ENCODE measurements at regions not wholly inside any gene's neighbourhood (a gene's known extent, or its start where the extent isn't known, plus 50 kb on each side); places are given as distances from the start of the nearest gene placed in this dataset.

DNA sequence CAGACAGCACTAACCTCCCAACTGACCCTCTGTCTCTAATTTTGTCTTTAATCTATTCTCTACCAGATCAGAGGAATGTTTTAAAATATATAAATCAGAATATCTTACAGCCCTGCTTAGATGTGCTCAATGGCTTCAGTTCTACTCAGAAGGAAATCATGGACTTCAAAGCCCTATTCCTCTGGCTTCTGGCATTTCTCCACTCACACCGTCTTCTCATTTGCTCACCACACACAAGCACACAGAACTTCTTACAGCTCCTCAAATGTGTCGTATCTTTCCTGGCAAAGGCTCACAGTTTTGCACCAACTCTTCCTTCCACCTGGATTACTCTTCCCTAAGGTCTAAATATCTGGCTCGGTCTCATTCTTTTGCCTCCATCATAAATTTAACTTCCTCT is 71.6 kb upstream of the NUDT7 start:
- H3K27me3 ChIP-seq (ENCODE audit: insufficient read depth, low read length, poor library complexity, severe bottlenecking) = no peaks in the 10 kb centered on the region
- H3F3A ChIP-seq (ENCODE audit: low read depth) = no peaks in the 10 kb centered on the region
- no peaks in the 10 kb centered on the region for H3K4me1 ChIP-seq (ENCODE audit: insufficient read depth, low read length, poor library complexity, severe bottlenecking)
- no peaks in the 10 kb centered on the region for H3K36me3 ChIP-seq (ENCODE audit: insufficient read depth, low read length)
- TF ChIP-seq, protein P1, sequence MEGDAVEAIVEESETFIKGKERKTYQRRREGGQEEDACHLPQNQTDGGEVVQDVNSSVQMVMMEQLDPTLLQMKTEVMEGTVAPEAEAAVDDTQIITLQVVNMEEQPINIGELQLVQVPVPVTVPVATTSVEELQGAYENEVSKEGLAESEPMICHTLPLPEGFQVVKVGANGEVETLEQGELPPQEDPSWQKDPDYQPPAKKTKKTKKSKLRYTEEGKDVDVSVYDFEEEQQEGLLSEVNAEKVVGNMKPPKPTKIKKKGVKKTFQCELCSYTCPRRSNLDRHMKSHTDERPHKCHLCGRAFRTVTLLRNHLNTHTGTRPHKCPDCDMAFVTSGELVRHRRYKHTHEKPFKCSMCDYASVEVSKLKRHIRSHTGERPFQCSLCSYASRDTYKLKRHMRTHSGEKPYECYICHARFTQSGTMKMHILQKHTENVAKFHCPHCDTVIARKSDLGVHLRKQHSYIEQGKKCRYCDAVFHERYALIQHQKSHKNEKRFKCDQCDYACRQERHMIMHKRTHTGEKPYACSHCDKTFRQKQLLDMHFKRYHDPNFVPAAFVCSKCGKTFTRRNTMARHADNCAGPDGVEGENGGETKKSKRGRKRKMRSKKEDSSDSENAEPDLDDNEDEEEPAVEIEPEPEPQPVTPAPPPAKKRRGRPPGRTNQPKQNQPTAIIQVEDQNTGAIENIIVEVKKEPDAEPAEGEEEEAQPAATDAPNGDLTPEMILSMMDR (conservative IDR thresholded peaks at IDR 0.05; ENCODE audit: low read length) = no peak
- no peak overlapping the region for H3K4me2 ChIP-seq (ENCODE audit: low read depth, low read length, poor library complexity, severe bottlenecking)
- H3K9me3 ChIP-seq (ENCODE audit: insufficient read depth, low read depth, low read length) = no peaks in the 10 kb centered on the region
- no peak overlapping the region for H3K9ac ChIP-seq (ENCODE audit: low read depth, low read length, poor library complexity, severe bottlenecking)
- H2AFZ ChIP-seq (ENCODE audit: low read length) = no peak overlapping the region
- no peaks in the 10 kb centered on the region for H4K20me1 ChIP-seq (ENCODE audit: insufficient read depth, low read length, poor library complexity, severe bottlenecking)
- H3K79me2 ChIP-seq (ENCODE audit: insufficient read depth, low read length) = no peaks in the 10 kb centered on the region
- H3K9me2 ChIP-seq (replicated peaks; ENCODE audit: low read depth, low read length) = no peaks in the 10 kb centered on the region
- no peak overlapping the region for H3K4me3 ChIP-seq (ENCODE audit: low read length, poor library complexity, severe bottlenecking)

DNA sequence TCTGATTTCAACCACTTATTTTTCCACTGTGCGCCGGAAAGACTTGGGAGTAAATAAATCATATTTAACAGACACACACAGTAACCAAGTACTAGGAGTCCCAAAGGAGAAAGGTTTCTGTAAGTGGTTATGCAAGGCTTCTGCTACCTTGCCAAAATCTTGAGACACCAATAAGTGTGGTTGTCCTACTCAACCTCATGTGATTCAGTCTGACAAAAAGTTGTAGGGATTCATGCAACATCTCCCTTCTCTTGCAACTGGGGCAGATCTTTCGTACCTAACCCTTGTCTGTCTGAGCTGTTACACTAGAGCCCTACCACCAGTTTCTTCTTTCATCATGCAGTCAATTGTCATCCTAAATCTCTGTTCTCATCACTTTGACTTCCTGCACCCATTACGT is 69.9 kb upstream of the NUDT7 start:
- H3K79me2 ChIP-seq (ENCODE audit: insufficient read depth, low read length) = no peaks in the 10 kb centered on the region
- no peaks in the 10 kb centered on the region for H3F3A ChIP-seq (ENCODE audit: low read depth)
- no peak overlapping the region for H3K4me3 ChIP-seq (ENCODE audit: low read length, poor library complexity, severe bottlenecking)
- no peak overlapping the region for H3K4me2 ChIP-seq (ENCODE audit: low read depth, low read length, poor library complexity, severe bottlenecking)
- no peaks in the 10 kb centered on the region for H3K4me1 ChIP-seq (ENCODE audit: insufficient read depth, low read length, poor library complexity, severe bottlenecking)
- no peaks in the 10 kb centered on the region for H3K9me2 ChIP-seq (replicated peaks; ENCODE audit: low read depth, low read length)
- H2AFZ ChIP-seq (ENCODE audit: low read length) = no peak overlapping the region
- H3K36me3 ChIP-seq (ENCODE audit: insufficient read depth, low read length) = no peaks in the 10 kb centered on the region
- TF ChIP-seq, protein P1 (conservative IDR thresholded peaks at IDR 0.05; ENCODE audit: low read length) = no peak
- no peak for TF ChIP-seq EZH2phosphoT487 (IDR thresholded peaks at IDR 0.05; ENCODE audit: borderline replicate concordance)
- H3K9ac ChIP-seq (ENCODE audit: low read depth, low read length, poor library complexity, severe bottlenecking) = no peak overlapping the region
- H3K9me3 ChIP-seq (ENCODE audit: insufficient read depth, low read depth, low read length) = no peaks in the 10 kb centered on the region
- H3K27me3 ChIP-seq (ENCODE audit: insufficient read depth, low read length, poor library complexity, severe bottlenecking) = no peaks in the 10 kb centered on the region
- H4K20me1 ChIP-seq (ENCODE audit: insufficient read depth, low read length, poor library complexity, severe bottlenecking) = no peaks in the 10 kb centered on the region

DNA sequence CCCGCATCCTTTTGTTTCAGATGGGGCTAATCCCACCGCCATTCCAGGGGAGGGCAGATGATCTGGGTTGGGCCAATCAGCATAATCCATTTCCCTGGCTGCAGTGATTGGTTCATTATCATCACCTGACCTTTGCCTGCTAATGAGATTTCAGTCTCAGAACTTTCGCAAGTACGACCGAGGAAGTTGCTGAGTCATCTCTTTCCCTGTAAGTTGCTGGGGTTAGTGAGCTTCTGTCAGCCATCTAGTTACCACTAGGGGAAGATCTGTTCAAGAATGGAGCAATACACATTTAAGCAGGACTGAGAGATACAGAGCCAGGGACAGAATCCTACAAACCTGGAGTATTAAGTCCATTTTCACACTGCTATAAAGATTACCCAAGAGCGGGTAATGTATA is 65.3 kb upstream of the NUDT7 start:
- Histone ChIP-seq H3K9me3 (ENCODE audit: insufficient read depth, low read depth, low read length) (no peaks in the 10 kb centered on the region), H3K9me2 (replicated peaks; ENCODE audit: low read depth, low read length) (no peaks in the 10 kb centered on the region), H3F3A (ENCODE audit: low read depth) (no peaks in the 10 kb centered on the region), H2AFZ (ENCODE audit: low read length) (no peak overlapping the region), H3K4me3 (ENCODE audit: low read length, poor library complexity, severe bottlenecking) (no peak overlapping the region), H3K4me1 (ENCODE audit: insufficient read depth, low read length, poor library complexity, severe bottlenecking) (no peaks in the 10 kb centered on the region), H3K4me2 (ENCODE audit: low read depth, low read length, poor library complexity, severe bottlenecking) (no peak overlapping the region), H3K79me2 (ENCODE audit: insufficient read depth, low read length) (no peaks in the 10 kb centered on the region), H3K27me3 (ENCODE audit: insufficient read depth, low read length, poor library complexity, severe bottlenecking) (no peaks in the 10 kb centered on the region), H3K36me3 (ENCODE audit: insufficient read depth, low read length) (no peaks in the 10 kb centered on the region), H4K20me1 (ENCODE audit: insufficient read depth, low read length, poor library complexity, severe bottlenecking) (no peaks in the 10 kb centered on the region), H3K9ac (ENCODE audit: low read depth, low read length, poor library complexity, severe bottlenecking) (no peak overlapping the region)
- TF ChIP-seq, protein P1 (conservative IDR thresholded peaks at IDR 0.05; ENCODE audit: low read length) = no peak
- TF ChIP-seq EZH2phosphoT487 (IDR thresholded peaks at IDR 0.05; ENCODE audit: borderline replicate concordance) = no peak

All from Loucy (cell line).